ENCODE measurements at regions not wholly inside any gene's neighbourhood (a gene's known extent, or its start where the extent isn't known, plus 50 kb on each side); places are given as distances from the start of the nearest gene placed in this dataset.

GRCh38 chr13:109939180-109939579 is 152.8 kb upstream of the IRS2 start:
- in situ Hi-C loops (cut with MboI): no loop called here
- H3K4me1 ChIP-seq (replicated peaks in 1 of 2; ENCODE audit: control insufficient read depth in 2 of 2, insufficient read depth in 2 of 2, low read length in 2 of 2): no peaks in the 10 kb centered on the region
- intact Hi-C loops (cut with micrococcal nuclease): no loop called here
- TF ChIP-seq RAD21 (CRISPR knock-in tag; conservative IDR thresholded peaks at IDR 0.05 in 1 of 2, IDR thresholded peaks at IDR 0.05 in 1 of 2): no peak
- no peak for TF ChIP-seq HDAC8 (tag; IDR thresholded peaks at IDR 0.05)
- TF ChIP-seq ZNF79 (CRISPR knock-in tag; IDR thresholded peaks at IDR 0.05; ENCODE audit: low read depth): no peak
- no peak for TF ChIP-seq SMC3 (conservative IDR thresholded peaks at IDR 0.05; ENCODE audit: insufficient read depth, low read depth, low read length)
- TF ChIP-seq, protein P1, sequence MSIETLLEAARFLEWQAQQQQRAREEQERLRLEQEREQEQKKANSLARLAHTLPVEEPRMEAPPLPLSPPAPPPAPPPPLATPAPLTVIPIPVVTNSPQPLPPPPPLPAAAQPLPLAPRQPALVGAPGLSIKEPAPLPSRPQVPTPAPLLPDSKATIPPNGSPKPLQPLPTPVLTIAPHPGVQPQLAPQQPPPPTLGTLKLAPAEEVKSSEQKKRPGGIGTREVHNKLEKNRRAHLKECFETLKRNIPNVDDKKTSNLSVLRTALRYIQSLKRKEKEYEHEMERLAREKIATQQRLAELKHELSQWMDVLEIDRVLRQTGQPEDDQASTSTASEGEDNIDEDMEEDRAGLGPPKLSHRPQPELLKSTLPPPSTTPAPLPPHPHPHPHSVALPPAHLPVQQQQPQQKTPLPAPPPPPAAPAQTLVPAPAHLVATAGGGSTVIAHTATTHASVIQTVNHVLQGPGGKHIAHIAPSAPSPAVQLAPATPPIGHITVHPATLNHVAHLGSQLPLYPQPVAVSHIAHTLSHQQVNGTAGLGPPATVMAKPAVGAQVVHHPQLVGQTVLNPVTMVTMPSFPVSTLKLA (conservative IDR thresholded peaks at IDR 0.05): no peak
- no peak for TF ChIP-seq AFF4 (CRISPR knock-in tag; IDR thresholded peaks at IDR 0.05)
- TF ChIP-seq HNRNPK (IDR thresholded peaks at IDR 0.05; ENCODE audit: low read depth, low read length, poor library complexity, severe bottlenecking): no peak
- TF ChIP-seq, protein P2, sequence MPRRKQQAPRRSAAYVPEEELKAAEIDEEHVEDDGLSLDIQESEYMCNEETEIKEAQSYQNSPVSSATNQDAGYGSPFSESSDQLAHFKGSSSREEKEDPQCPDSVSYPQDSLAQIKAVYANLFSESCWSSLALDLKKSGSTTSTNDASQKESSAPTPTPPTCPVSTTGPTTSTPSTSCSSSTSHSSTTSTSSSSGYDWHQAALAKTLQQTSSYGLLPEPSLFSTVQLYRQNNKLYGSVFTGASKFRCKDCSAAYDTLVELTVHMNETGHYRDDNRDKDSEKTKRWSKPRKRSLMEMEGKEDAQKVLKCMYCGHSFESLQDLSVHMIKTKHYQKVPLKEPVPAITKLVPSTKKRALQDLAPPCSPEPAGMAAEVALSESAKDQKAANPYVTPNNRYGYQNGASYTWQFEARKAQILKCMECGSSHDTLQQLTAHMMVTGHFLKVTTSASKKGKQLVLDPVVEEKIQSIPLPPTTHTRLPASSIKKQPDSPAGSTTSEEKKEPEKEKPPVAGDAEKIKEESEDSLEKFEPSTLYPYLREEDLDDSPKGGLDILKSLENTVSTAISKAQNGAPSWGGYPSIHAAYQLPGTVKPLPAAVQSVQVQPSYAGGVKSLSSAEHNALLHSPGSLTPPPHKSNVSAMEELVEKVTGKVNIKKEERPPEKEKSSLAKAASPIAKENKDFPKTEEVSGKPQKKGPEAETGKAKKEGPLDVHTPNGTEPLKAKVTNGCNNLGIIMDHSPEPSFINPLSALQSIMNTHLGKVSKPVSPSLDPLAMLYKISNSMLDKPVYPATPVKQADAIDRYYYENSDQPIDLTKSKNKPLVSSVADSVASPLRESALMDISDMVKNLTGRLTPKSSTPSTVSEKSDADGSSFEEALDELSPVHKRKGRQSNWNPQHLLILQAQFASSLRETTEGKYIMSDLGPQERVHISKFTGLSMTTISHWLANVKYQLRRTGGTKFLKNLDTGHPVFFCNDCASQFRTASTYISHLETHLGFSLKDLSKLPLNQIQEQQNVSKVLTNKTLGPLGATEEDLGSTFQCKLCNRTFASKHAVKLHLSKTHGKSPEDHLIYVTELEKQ (CRISPR knock-in tag; IDR thresholded peaks at IDR 0.05): no peak
- TF ChIP-seq CBX5 (IDR thresholded peaks at IDR 0.05; ENCODE audit: borderline replicate concordance, low read depth): no peak
- TF ChIP-seq FOSL1 (tag; conservative IDR thresholded peaks at IDR 0.05): no peak
- no peak for TF ChIP-seq DIDO1 (tag; IDR thresholded peaks at IDR 0.05; ENCODE audit: low read depth)
- no peak for TF ChIP-seq TEAD2 (tag; IDR thresholded peaks at IDR 0.05)
- no peak for TF ChIP-seq PPARD (CRISPR knock-in tag; IDR thresholded peaks at IDR 0.05)
- TF ChIP-seq NR4A1 (CRISPR knock-in tag; IDR thresholded peaks at IDR 0.05): no peak
- TF ChIP-seq NR4A1 (tag; IDR thresholded peaks at IDR 0.05): no peak

More at GRCh38 chr13:109939180-109939579, 152.8 kb upstream of the IRS2 start:
- Histone ChIP-seq H3K79me2 (ENCODE audit: control insufficient read depth, insufficient read depth, low read length) (no peaks in the 10 kb centered on the region), H3K36me3 (ENCODE audit: control insufficient read depth, insufficient read depth, low read length) (no peaks in the 10 kb centered on the region), H3K9ac (ENCODE audit: insufficient read depth in 1 of 2, low read depth in 2 of 2, low read length in 2 of 2) (no peak overlapping the region), H4K20me1 (replicated peaks; ENCODE audit: control insufficient read depth, insufficient read depth, low read length) (no peaks in the 10 kb centered on the region), H2AFZ (ENCODE audit: low read depth, low read length) (no peak overlapping the region), H3K4me3 (no peak overlapping the region), H3K4me2 (ENCODE audit: insufficient read depth, low read length) (no peak overlapping the region), H3K27me3 (ENCODE audit: control insufficient read depth in 2 of 2, insufficient read depth in 2 of 2, low read length in 2 of 2) (peaks cover 0 to 5% of the 10 kb centered on the region in 2 experiments; a peak in 3 of 5 replicates), H3K9me3 (replicated peaks; ENCODE audit: control insufficient read depth, insufficient read depth, low read depth, low read length) (no peaks in the 10 kb centered on the region), H3K9me1 (ENCODE audit: control insufficient read depth, insufficient read depth, low read length) (no peaks in the 10 kb centered on the region), H3K27ac (ENCODE audit: extremely low read depth, low read depth, low read length) (no peak overlapping the region)
- FAIRE-seq: no peak
- no TSS peak for BruUV-seq (replicated peaks)
- WGBS (ENCODE audit: insufficient coverage, low coverage, missing lambda C conversion rate): 0% methylated on average over 2 of the region's 2 CpGs
- ATAC-seq: no peak
- ChIA-PET CTCF (ENCODE audit: low intra/inter-chr PET ratio) (no interaction called here), POLR2A (no interaction called here)
- no peak for DNase-seq (ENCODE audit: extremely low read depth in 1 of 4, low spot score in 3 of 4)
